ENCODE measurements at regions not wholly inside any gene's neighbourhood (a gene's known extent, or its start where the extent isn't known, plus 50 kb on each side); places are given as distances from the start of the nearest gene placed in this dataset.
"Not testable (repeated sequence)": the region's sequence is repeated elsewhere in the genome, so short reads cannot be mapped to it uniquely, and the experiment has no call there.

- no peaks in the 10 kb centered on the region for H3K4me1 ChIP-seq
- 79 to 87% (median 84%) methylated on average over 5 of the region's 5 CpGs for WGBS, 4 donors
- DNase-seq (no peak), ATAC-seq (no peak)
- H3K36me3 ChIP-seq = no peaks in the 10 kb centered on the region
- H3K27ac ChIP-seq = no peak overlapping the region
- H3K4me3 ChIP-seq = no peak overlapping the region
- peaks cover 0 to 15% (median 0%) of the 10 kb centered on the region in 9 donors for H3K27me3 ChIP-seq
- peaks cover 0 to 9% (median 0%) of the 10 kb centered on the region in 12 donors for H3K9me3 ChIP-seq
- intact Hi-C loops (cut with DNase I) = no loop called here
- TF ChIP-seq POLR2A (IDR thresholded peaks at IDR 0.05) (no peak), CTCF (IDR thresholded peaks at IDR 0.05) (no peak)
Measured at GRCh38 chr4:181835348-181835747, 407.9 kb upstream of the TENM3 start.

GRCh38 chr4:181838253-181838652 is 404.9 kb upstream of the TENM3 start:
- H3K27me3 ChIP-seq = peaks cover 0 to under 1% (median 0%) of the 10 kb centered on the region in 9 donors
- ATAC-seq (no peak), DNase-seq (no peak)
- intact Hi-C loops (cut with DNase I) = no loop called here
- no peak overlapping the region for H3K27ac ChIP-seq
- no peaks in the 10 kb centered on the region for H3K4me1 ChIP-seq
- TF ChIP-seq CTCF (IDR thresholded peaks at IDR 0.05) (no peak), POLR2A (IDR thresholded peaks at IDR 0.05) (no peak)
- no peaks in the 10 kb centered on the region for H3K36me3 ChIP-seq
- 75 to 89% (median 87%) methylated on average over 3 of the region's 3 CpGs for WGBS, 4 donors
- H3K4me3 ChIP-seq = no peak overlapping the region
- H3K9me3 ChIP-seq = peaks cover 0 to 10% (median 0%) of the 10 kb centered on the region in 12 donors

DNA sequence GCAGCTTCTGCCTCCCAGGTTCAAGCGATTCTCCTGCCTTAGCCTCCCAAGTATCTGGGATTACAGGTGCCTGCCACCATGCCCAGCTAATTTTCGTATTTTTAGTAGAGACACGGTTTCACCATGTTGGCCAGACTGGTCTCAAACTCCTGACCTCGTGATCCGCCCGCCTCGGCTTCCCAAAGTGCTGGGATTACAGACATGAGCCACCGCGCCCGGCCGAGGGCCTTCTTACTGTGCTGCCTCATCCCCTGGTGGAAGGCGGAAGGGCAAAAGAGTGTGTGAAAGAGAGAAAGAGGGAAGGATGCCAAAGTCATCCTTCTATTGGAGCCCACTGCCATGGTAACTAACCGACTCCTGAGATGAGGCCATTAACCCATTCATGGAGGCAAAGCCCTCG is 399.4 kb upstream of the TENM3 start:
- H3K27me3 ChIP-seq; H3K4me1 ChIP-seq; H3K27ac ChIP-seq; ATAC-seq; DNase-seq; intact Hi-C loops (cut with DNase I); H3K4me3 ChIP-seq; H3K36me3 ChIP-seq: not testable (repeated sequence)
- peaks cover 0 to 10% (median 0%) of the 10 kb centered on the region in 12 donors for H3K9me3 ChIP-seq
- WGBS, 4 donors = 89 to 92% (median 91%) methylated on average over 14 of the region's 14 CpGs

DNA sequence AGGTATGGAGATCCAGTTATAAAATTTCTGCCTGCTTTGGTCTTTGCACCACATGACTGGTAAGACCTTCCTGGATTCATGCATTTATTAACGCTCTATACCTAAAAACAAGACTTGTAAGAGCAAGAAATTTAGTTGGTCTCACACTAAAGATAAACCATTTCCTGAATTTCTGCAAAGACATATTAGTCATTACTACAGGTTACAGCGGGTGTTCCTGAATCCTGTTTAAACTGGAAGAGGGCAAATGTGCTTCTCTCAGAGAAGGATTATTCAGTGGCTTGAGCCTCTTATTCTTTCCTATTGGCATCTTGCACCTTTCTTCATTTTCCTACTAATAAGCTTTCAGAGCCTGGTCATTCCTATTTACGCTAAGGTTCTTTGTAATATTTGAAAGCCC is 397.6 kb upstream of the TENM3 start:
- TF ChIP-seq CTCF (IDR thresholded peaks at IDR 0.05) (no peak), POLR2A (IDR thresholded peaks at IDR 0.05) (no peak)
- H3K4me3 ChIP-seq = no peak overlapping the region
- no peak for DNase-seq
- intact Hi-C loops (cut with DNase I) = no loop called here
- H3K9me3 ChIP-seq = no peaks in the 10 kb centered on the region
- no peaks in the 10 kb centered on the region for H3K27me3 ChIP-seq
- 71 to 82% (median 79%) methylated on average over 3 of the region's 3 CpGs for WGBS, 4 donors
- H3K27ac ChIP-seq = no peak overlapping the region
- no peak for ATAC-seq
- H3K4me1 ChIP-seq = no peaks in the 10 kb centered on the region
- no peaks in the 10 kb centered on the region for H3K36me3 ChIP-seq

DNA sequence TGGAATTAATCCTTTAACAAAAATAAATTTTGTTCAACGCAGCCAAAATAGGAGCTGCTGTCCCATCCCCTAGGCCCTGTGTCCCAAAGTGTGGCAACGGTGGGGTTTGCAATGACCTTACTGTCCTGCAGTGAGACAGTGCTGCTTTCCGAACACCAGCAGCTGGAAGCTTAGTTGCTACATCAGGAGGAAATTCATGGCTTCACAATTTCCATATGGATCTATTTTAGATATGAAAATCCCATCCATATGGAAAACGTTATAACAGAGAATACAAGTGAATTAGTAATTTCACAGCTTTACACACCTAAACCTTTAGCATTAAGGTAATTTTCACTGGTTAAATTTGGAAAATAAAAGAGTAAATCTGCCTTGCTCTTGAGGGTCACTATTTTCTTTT is 396.3 kb upstream of the TENM3 start:
- H3K4me1 ChIP-seq = no peaks in the 10 kb centered on the region
- no peaks in the 10 kb centered on the region for H3K27me3 ChIP-seq
- intact Hi-C loops (cut with DNase I) = no loop called here
- H3K4me3 ChIP-seq = no peak overlapping the region
- H3K27ac ChIP-seq = no peak overlapping the region
- H3K36me3 ChIP-seq = no peaks in the 10 kb centered on the region
- no peaks in the 10 kb centered on the region for H3K9me3 ChIP-seq
- ATAC-seq (no peak), DNase-seq (no peak)
- TF ChIP-seq POLR2A (IDR thresholded peaks at IDR 0.05) (no peak), CTCF (IDR thresholded peaks at IDR 0.05) (no peak)
- 70 to 83% (median 77%) methylated on average over 4 of the region's 4 CpGs for WGBS, 4 donors

Data from heart left ventricle (tissue), 16 donors.